ENCODE measurements at regions not wholly inside any gene's neighbourhood (a gene's known extent, or its start where the extent isn't known, plus 50 kb on each side); places are given as distances from the start of the nearest gene placed in this dataset.
A peak's percentile ranks its signal among the peaks of the same experiment; 100 is the strongest.

- no peak overlapping the region for H3K27ac ChIP-seq (ENCODE audit: insufficient read depth, low read length, poor library complexity, severe bottlenecking)
- Mint-ChIP-seq H3K4me1 (no peaks in the 10 kb centered on the region), H3K27ac (peak overlapping the region in 1 of 3 donors; percentile 7), H3K9me3 (peaks cover 0 to 7% (median 2%) of the 10 kb centered on the region in 7 donors), H3K4me3 (no peak overlapping the region), H3K36me3 (no peaks in the 10 kb centered on the region), H3K27me3 (no peaks in the 10 kb centered on the region)
- ATAC-seq (ENCODE audit: low read depth in 2 of 2) (no peak), DNase-seq (no peak)
- no peaks in the 10 kb centered on the region for H3K4me1 ChIP-seq (ENCODE audit: control insufficient read depth, insufficient read depth, low read length, poor library complexity, severe bottlenecking)
- no peaks in the 10 kb centered on the region for H3K36me3 ChIP-seq (ENCODE audit: control insufficient read depth, insufficient read depth, low read length)
- no peak overlapping the region for H3K4me3 ChIP-seq (ENCODE audit: low read depth, low read length)
- no peaks in the 10 kb centered on the region for H3K27me3 ChIP-seq (ENCODE audit: control insufficient read depth, insufficient read depth, low read length)
- H3K9me3 ChIP-seq (ENCODE audit: control insufficient read depth in 2 of 2, low read length in 2 of 2) = no peaks in the 10 kb centered on the region
Observed at GRCh38 chr5:167827766-167828165, 463.7 kb upstream of the WWC1 start.

- DNase-seq (no peak), ATAC-seq (ENCODE audit: low read depth in 2 of 2) (no peak)
- no peaks in the 10 kb centered on the region for H3K27me3 ChIP-seq (ENCODE audit: control insufficient read depth, insufficient read depth, low read length)
- H3K4me3 ChIP-seq (ENCODE audit: low read depth, low read length) = no peak overlapping the region
- H3K9me3 ChIP-seq (ENCODE audit: control insufficient read depth in 2 of 2, low read length in 2 of 2) = no peaks in the 10 kb centered on the region
- H3K36me3 ChIP-seq (ENCODE audit: control insufficient read depth, insufficient read depth, low read length) = no peaks in the 10 kb centered on the region
- no peaks in the 10 kb centered on the region for H3K4me1 Mint-ChIP-seq
- no peaks in the 10 kb centered on the region for H3K4me1 ChIP-seq (ENCODE audit: control insufficient read depth, insufficient read depth, low read length, poor library complexity, severe bottlenecking)
- no peak overlapping the region for H3K4me3 Mint-ChIP-seq
- H3K27me3 Mint-ChIP-seq = no peaks in the 10 kb centered on the region
- no peaks in the 10 kb centered on the region for H3K36me3 Mint-ChIP-seq
- no peak overlapping the region for H3K27ac ChIP-seq (ENCODE audit: insufficient read depth, low read length, poor library complexity, severe bottlenecking)
- no peak overlapping the region for H3K27ac Mint-ChIP-seq
- peaks cover 0 to 7% (median 2%) of the 10 kb centered on the region in 7 donors for H3K9me3 Mint-ChIP-seq
Observed at GRCh38 chr5:167831754-167832504, 459.5 kb upstream of the WWC1 start.

- Mint-ChIP-seq H3K4me3 (no peak overlapping the region), H3K27ac (no peak overlapping the region), H3K4me1 (no peaks in the 10 kb centered on the region), H3K36me3 (no peaks in the 10 kb centered on the region), H3K27me3 (no peaks in the 10 kb centered on the region), H3K9me3 (peaks cover 0 to 7% (median 2%) of the 10 kb centered on the region in 7 donors)
- no peaks in the 10 kb centered on the region for H3K9me3 ChIP-seq (ENCODE audit: control insufficient read depth in 2 of 2, low read length in 2 of 2)
- no peak for DNase-seq
- no peaks in the 10 kb centered on the region for H3K36me3 ChIP-seq (ENCODE audit: control insufficient read depth, insufficient read depth, low read length)
- no peak for ATAC-seq (ENCODE audit: low read depth in 2 of 2)
- H3K27ac ChIP-seq (ENCODE audit: insufficient read depth, low read length, poor library complexity, severe bottlenecking) = no peak overlapping the region
- no peak overlapping the region for H3K4me3 ChIP-seq (ENCODE audit: low read depth, low read length)
- no peaks in the 10 kb centered on the region for H3K27me3 ChIP-seq (ENCODE audit: control insufficient read depth, insufficient read depth, low read length)
- H3K4me1 ChIP-seq (ENCODE audit: control insufficient read depth, insufficient read depth, low read length, poor library complexity, severe bottlenecking) = no peaks in the 10 kb centered on the region
Observed at GRCh38 chr5:167832609-167833008, 458.8 kb upstream of the WWC1 start.

- Mint-ChIP-seq H3K27me3 (no peaks in the 10 kb centered on the region), H3K4me3 (no peak overlapping the region), H3K4me1 (no peaks in the 10 kb centered on the region), H3K36me3 (no peaks in the 10 kb centered on the region), H3K9me3 (peaks cover 0 to 5% (median 2%) of the 10 kb centered on the region in 7 donors), H3K27ac (no peak overlapping the region)
- Histone ChIP-seq H3K4me1 (ENCODE audit: control insufficient read depth, insufficient read depth, low read length, poor library complexity, severe bottlenecking) (no peaks in the 10 kb centered on the region), H3K36me3 (ENCODE audit: control insufficient read depth, insufficient read depth, low read length) (no peaks in the 10 kb centered on the region), H3K27ac (ENCODE audit: insufficient read depth, low read length, poor library complexity, severe bottlenecking) (no peak overlapping the region), H3K27me3 (ENCODE audit: control insufficient read depth, insufficient read depth, low read length) (no peaks in the 10 kb centered on the region), H3K4me3 (ENCODE audit: low read depth, low read length) (no peak overlapping the region), H3K9me3 (ENCODE audit: control insufficient read depth in 2 of 2, low read length in 2 of 2) (no peaks in the 10 kb centered on the region)
- ATAC-seq (ENCODE audit: low read depth in 2 of 2) (no peak), DNase-seq (no peak)
Observed at GRCh38 chr5:167833456-167833855, 458.0 kb upstream of the WWC1 start.

GRCh38 chr5:167835146-167835545 is 456.3 kb upstream of the WWC1 start:
- no peaks in the 10 kb centered on the region for H3K36me3 ChIP-seq (ENCODE audit: control insufficient read depth, insufficient read depth, low read length)
- H3K27me3 ChIP-seq (ENCODE audit: control insufficient read depth, insufficient read depth, low read length) = no peaks in the 10 kb centered on the region
- no peaks in the 10 kb centered on the region for H3K4me1 Mint-ChIP-seq
- H3K9me3 ChIP-seq (ENCODE audit: control insufficient read depth in 2 of 2, low read length in 2 of 2) = no peaks in the 10 kb centered on the region
- no peak overlapping the region for H3K27ac ChIP-seq (ENCODE audit: insufficient read depth, low read length, poor library complexity, severe bottlenecking)
- DNase-seq (no peak), ATAC-seq (ENCODE audit: low read depth in 2 of 2) (no peak)
- H3K4me1 ChIP-seq (ENCODE audit: control insufficient read depth, insufficient read depth, low read length, poor library complexity, severe bottlenecking) = no peaks in the 10 kb centered on the region
- H3K27ac Mint-ChIP-seq = no peak overlapping the region
- no peaks in the 10 kb centered on the region for H3K36me3 Mint-ChIP-seq
- no peak overlapping the region for H3K4me3 Mint-ChIP-seq
- H3K9me3 Mint-ChIP-seq = peaks cover 0 to 5% (median 2%) of the 10 kb centered on the region in 7 donors
- no peak overlapping the region for H3K4me3 ChIP-seq (ENCODE audit: low read depth, low read length)
- H3K27me3 Mint-ChIP-seq = no peaks in the 10 kb centered on the region

GRCh38 chr5:167837127-167837526 is 454.3 kb upstream of the WWC1 start:
- Histone ChIP-seq H3K27ac (ENCODE audit: insufficient read depth, low read length, poor library complexity, severe bottlenecking) (no peak overlapping the region), H3K36me3 (ENCODE audit: control insufficient read depth, insufficient read depth, low read length) (no peaks in the 10 kb centered on the region), H3K9me3 (ENCODE audit: control insufficient read depth in 2 of 2, low read length in 2 of 2) (no peaks in the 10 kb centered on the region), H3K4me1 (ENCODE audit: control insufficient read depth, insufficient read depth, low read length, poor library complexity, severe bottlenecking) (no peaks in the 10 kb centered on the region), H3K27me3 (ENCODE audit: control insufficient read depth, insufficient read depth, low read length) (no peaks in the 10 kb centered on the region), H3K4me3 (ENCODE audit: low read depth, low read length) (no peak overlapping the region)
- DNase-seq (no peak), ATAC-seq (ENCODE audit: low read depth in 2 of 2) (no peak)
- Mint-ChIP-seq H3K27ac (no peak overlapping the region), H3K36me3 (no peaks in the 10 kb centered on the region), H3K27me3 (no peaks in the 10 kb centered on the region), H3K9me3 (peaks cover 0 to 5% (median 2%) of the 10 kb centered on the region in 7 donors), H3K4me1 (no peaks in the 10 kb centered on the region), H3K4me3 (no peak overlapping the region)

GRCh38 chr5:167839065-167839464 is 452.4 kb upstream of the WWC1 start:
- H3K27ac Mint-ChIP-seq = no peak overlapping the region
- no peak overlapping the region for H3K4me3 ChIP-seq (ENCODE audit: low read depth, low read length)
- no peaks in the 10 kb centered on the region for H3K9me3 ChIP-seq (ENCODE audit: control insufficient read depth in 2 of 2, low read length in 2 of 2)
- H3K36me3 ChIP-seq (ENCODE audit: control insufficient read depth, insufficient read depth, low read length) = no peaks in the 10 kb centered on the region
- H3K27me3 ChIP-seq (ENCODE audit: control insufficient read depth, insufficient read depth, low read length) = no peaks in the 10 kb centered on the region
- no peak overlapping the region for H3K4me3 Mint-ChIP-seq
- no peaks in the 10 kb centered on the region for H3K4me1 Mint-ChIP-seq
- H3K27me3 Mint-ChIP-seq = no peaks in the 10 kb centered on the region
- peaks cover 0 to 7% (median 2%) of the 10 kb centered on the region in 7 donors for H3K9me3 Mint-ChIP-seq
- no peak overlapping the region for H3K27ac ChIP-seq (ENCODE audit: insufficient read depth, low read length, poor library complexity, severe bottlenecking)
- H3K4me1 ChIP-seq (ENCODE audit: control insufficient read depth, insufficient read depth, low read length, poor library complexity, severe bottlenecking) = no peaks in the 10 kb centered on the region
- no peak for DNase-seq
- H3K36me3 Mint-ChIP-seq = no peaks in the 10 kb centered on the region
- ATAC-seq (ENCODE audit: low read depth in 2 of 2) = no peak

- Mint-ChIP-seq H3K9me3 (peaks cover 0 to 8% (median 3%) of the 10 kb centered on the region in 7 donors), H3K27ac (no peak overlapping the region)
Observed at GRCh38 chr5:167840527-167841130, 450.8 kb upstream of the WWC1 start.

More at GRCh38 chr5:167840527-167841130, 450.8 kb upstream of the WWC1 start:
- ATAC-seq (ENCODE audit: low read depth in 2 of 2) (no peak), DNase-seq (no peak)
- H3K4me3 Mint-ChIP-seq = no peak overlapping the region
- Histone ChIP-seq H3K9me3 (ENCODE audit: control insufficient read depth in 2 of 2, low read length in 2 of 2) (no peaks in the 10 kb centered on the region), H3K36me3 (ENCODE audit: control insufficient read depth, insufficient read depth, low read length) (no peaks in the 10 kb centered on the region), H3K27ac (ENCODE audit: insufficient read depth, low read length, poor library complexity, severe bottlenecking) (no peak overlapping the region), H3K4me1 (ENCODE audit: control insufficient read depth, insufficient read depth, low read length, poor library complexity, severe bottlenecking) (no peaks in the 10 kb centered on the region), H3K4me3 (ENCODE audit: low read depth, low read length) (no peak overlapping the region), H3K27me3 (ENCODE audit: control insufficient read depth, insufficient read depth, low read length) (no peaks in the 10 kb centered on the region)
- H3K4me1 Mint-ChIP-seq = no peaks in the 10 kb centered on the region
- no peaks in the 10 kb centered on the region for H3K27me3 Mint-ChIP-seq
- no peaks in the 10 kb centered on the region for H3K36me3 Mint-ChIP-seq
